K562 (cell line): ENCODE measurements at regions not wholly inside any gene's neighbourhood (a gene's known extent, or its start where the extent isn't known, plus 50 kb on each side); places are given as distances from the start of the nearest gene placed in this dataset.

ENCODE experiments used
- ATAC-seq: fragments of 200-7000 bp; cut with Tn5 transposase; 3 replicates; pipeline ENCODE4 v1.9.1; 2020; ENCODE audit warnings: moderate library complexity
- BruUV-seq: library from RNA; stranded (reverse); fragments of 400-500 nt; replicated peaks from 2 replicates; lab custom pipeline; 2021; lab: Mats Ljungman, UMichigan
- CTCF ChIA-PET: fragments of 300-600 bp; formaldehyde crosslinking; extraction: SDS; loops from one replicate; lab custom pipeline; 2021; ENCODE audit warnings: low intra/inter-chr PET ratio; lab: Yijun Ruan, JAX
- POLR2A ChIA-PET: fragments of 300-600, 350-650 bp; sonication (Branson Sonifier 250); formaldehyde crosslinking; extraction: SDS; loops from one replicate; lab custom pipeline; 2021; ENCODE audit warnings: antibody characterized with exemption, inconsistent platforms; lab: Yijun Ruan, JAX
- DNase-seq, 4 experiments: peaks; one replicate each; pipeline versions ENCODE4 v3.0.0 to v3.0.0-alpha.2; 2011 to 2018; ENCODE audit warnings: low spot score in 3 of 4, mixed read lengths in 3 of 4; ENCODE audit errors: extremely low read depth in 1 of 4
- FAIRE-seq: peaks from 2 replicates; lab custom pipeline; 2011; peaks lifted over from hg19 to GRCh38; lab: Jason Lieb, UNC
- H2AFZ ChIP-seq: 2 replicates; pipeline ENCODE4 v1.6.0; 2011; ENCODE audit warnings: low read depth, low read length, control low read depth, inconsistent platforms
- H3K27ac ChIP-seq: fragments of 200-600 bp; 3 replicates; pipeline ENCODE4 v1.8.0; 2011; ENCODE audit warnings: low read depth, mild to moderate bottlenecking, control low read depth, inconsistent platforms, low read length, moderate library complexity, mixed read lengths; ENCODE audit errors: extremely low read depth
- H3K27me3 ChIP-seq, 2 experiments: fragments of 300-600 bp in 1 of 2; 2 replicates in 1 of 2; 3 replicates in 1 of 2; pipeline versions ENCODE4 v1.6.0 to v1.8.0; 2011; ENCODE audit warnings: inconsistent platforms in 2 of 2, low read length in 2 of 2, mild to moderate bottlenecking in 1 of 2, mixed read lengths in 1 of 2, moderate library complexity in 1 of 2; ENCODE audit not compliant: control insufficient read depth in 2 of 2, insufficient read depth in 2 of 2
- H3K36me3 ChIP-seq: fragments of 300-600 bp; 3 replicates; pipeline ENCODE4 v1.8.0; 2011; ENCODE audit warnings: mild to moderate bottlenecking, low read length, inconsistent platforms; ENCODE audit not compliant: control insufficient read depth, insufficient read depth
- H3K4me1 ChIP-seq, 2 experiments: fragments of 200-600 bp in 1 of 2; replicated peaks in 1 of 2; 2 replicates in 1 of 2; 3 replicates in 1 of 2; pipeline versions ENCODE4 v1.5.1 to v1.8.0; 2011; ENCODE audit warnings: inconsistent platforms in 2 of 2, low read length in 2 of 2, mild to moderate bottlenecking in 1 of 2, mixed read lengths in 1 of 2, moderate library complexity in 1 of 2; ENCODE audit not compliant: control insufficient read depth in 2 of 2, insufficient read depth in 2 of 2
- H3K4me2 ChIP-seq: 2 replicates; pipeline ENCODE4 v1.6.1; 2011; ENCODE audit warnings: low read length, control low read depth, inconsistent platforms, mixed read lengths; ENCODE audit not compliant: insufficient read depth
- H3K4me3 ChIP-seq: fragments of 200-600 bp; sonication (generic), shearing (Covaris generic); 2 replicates; pipeline ENCODE4 v1.5.1; 2016; ENCODE audit warnings: control low read depth, inconsistent platforms
- H3K79me2 ChIP-seq: fragments of 200-600 bp; 3 replicates; pipeline ENCODE4 v1.8.0; 2011; ENCODE audit warnings: low read length, inconsistent platforms; ENCODE audit not compliant: control insufficient read depth, insufficient read depth
- H3K9ac ChIP-seq, 2 experiments: 2 replicates each; pipeline versions ENCODE4 v1.6.0 to v1.6.1; 2011; ENCODE audit warnings: low read depth in 2 of 2, low read length in 2 of 2, control low read depth in 1 of 2, inconsistent platforms in 1 of 2, mild to moderate bottlenecking in 1 of 2, mixed read lengths in 1 of 2; ENCODE audit not compliant: insufficient read depth in 1 of 2
- H3K9me1 ChIP-seq: one replicate; pipeline ENCODE4 v1.6.0; 2011; ENCODE audit warnings: inconsistent platforms, mild to moderate bottlenecking, low read length, moderate library complexity; ENCODE audit not compliant: control insufficient read depth, insufficient read depth
- H3K9me3 ChIP-seq: replicated peaks from 2 replicates; pipeline ENCODE4 v1.5.1; 2011; ENCODE audit warnings: low read depth, low read length, inconsistent platforms; ENCODE audit not compliant: control insufficient read depth, insufficient read depth
- H4K20me1 ChIP-seq: replicated peaks from 2 replicates; pipeline ENCODE4 v1.6.1; 2011; ENCODE audit warnings: low read length, inconsistent platforms, mixed read lengths; ENCODE audit not compliant: control insufficient read depth, insufficient read depth
- KDM2B ChIP-seq: fragments of 250-450 bp; sonication (Bioruptor Pico); IDR thresholded peaks from 2 replicates; pipeline ENCODE4 v1.8.0; 2021; ENCODE audit warnings: mild to moderate bottlenecking, moderate library complexity
- PPARD ChIP-seq: fragments of 250-450 bp; sonication (Bioruptor Pico); IDR thresholded peaks from 2 replicates; pipeline ENCODE4 v1.8.0; 2022; ENCODE audit warnings: inconsistent platforms, mild to moderate bottlenecking, moderate library complexity
- RAD51 ChIP-seq: fragments of 450-650 bp; IDR thresholded peaks from 2 replicates; pipeline ENCODE4 v1.7.1; 2016; ENCODE audit warnings: low read depth, mild to moderate bottlenecking, borderline replicate concordance
- TCF15 ChIP-seq: fragments of 250-450 bp; sonication (Bioruptor Pico); IDR thresholded peaks from 2 replicates; pipeline ENCODE4 v1.8.0; 2022; ENCODE audit warnings: moderate library complexity, mild to moderate bottlenecking, inconsistent platforms
- ZNF316 ChIP-seq: fragments of 450-650 bp; IDR thresholded peaks from 2 replicates; pipeline ENCODE4 v1.6.1; 2016
- WGBS: fragments of 100-300 bp; shearing (Covaris generic); methylation state at CpG from one replicate; pipeline ENCODE4 v1.1.6; 2016; ENCODE audit warnings: low coverage, mixed read lengths; ENCODE audit not compliant: insufficient coverage; ENCODE audit errors: missing lambda C conversion rate; 5-methylcytosine and 5-hydroxymethylcytosine counted together
- in situ Hi-C: fragments of 300-500 bp; cut with MboI; formaldehyde crosslinking; loops from 4 replicates; pipeline ENCODE4 v1.15.0; 2018; ENCODE audit warnings: inconsistent platforms, mixed read lengths
- intact Hi-C: fragments of 100-400 bp; cut with micrococcal nuclease; formaldehyde crosslinking; loops from 2 replicates; pipeline ENCODE4 v1.14.2; 2022

GRCh38 chr5:26060212-26060611, 978.2 kb downstream of the CDH9 start:
- no peaks in the 10 kb centered on the region for H3K9me1 ChIP-seq
- DNase-seq = no peak
- no peak for ATAC-seq
- intact Hi-C loops = no loop called here
- ChIA-PET CTCF (no interaction called here), POLR2A (no interaction called here)
- H2AFZ ChIP-seq = no peak overlapping the region
- H3K27me3 ChIP-seq = no peaks in the 10 kb centered on the region
- no peaks in the 10 kb centered on the region for H3K79me2 ChIP-seq
- H3K4me2 ChIP-seq = no peak overlapping the region
- H3K36me3 ChIP-seq = no peaks in the 10 kb centered on the region
- FAIRE-seq = no peak
- in situ Hi-C loops = no loop called here
- TF ChIP-seq ZNF316 (peak; percentile 60), KDM2B (no peak), TCF15 (CRISPR knock-in tag) (no peak)
- H3K27ac ChIP-seq = no peak overlapping the region
- no peaks in the 10 kb centered on the region; the same call in 1 of the 2 replicates for H3K9me3 ChIP-seq
- no peaks in the 10 kb centered on the region for H4K20me1 ChIP-seq
- no peak overlapping the region for H3K4me3 ChIP-seq
- 5% methylated on average over 1 of the region's 1 CpG for WGBS
- H3K4me1 ChIP-seq = no peaks in the 10 kb centered on the region
- no peak overlapping the region for H3K9ac ChIP-seq
- no TSS peak for BruUV-seq

GRCh38 chr5:26054594-26054993, 983.8 kb downstream of the CDH9 start:
- Histone ChIP-seq H3K36me3 (no peaks in the 10 kb centered on the region), H4K20me1 (no peaks in the 10 kb centered on the region), H3K4me3 (no peak overlapping the region), H3K4me2 (no peak overlapping the region), H3K27me3 (no peaks in the 10 kb centered on the region), H3K9ac (no peak overlapping the region), H2AFZ (no peak overlapping the region), H3K9me1 (no peaks in the 10 kb centered on the region), H3K27ac (no peak overlapping the region), H3K9me3 (no peaks in the 10 kb centered on the region; the same call in none of the 2 replicates), H3K79me2 (no peaks in the 10 kb centered on the region), H3K4me1 (no peaks in the 10 kb centered on the region)
- intact Hi-C loops = no loop called here
- in situ Hi-C loops = no loop called here
- no TSS peak for BruUV-seq
- FAIRE-seq (no peak), ATAC-seq (no peak), DNase-seq (no peak)
- CTCF ChIA-PET = no interaction called here
- 10% methylated on average over 1 of the region's 1 CpG for WGBS
- no peak for TF ChIP-seq RAD51
- TF ChIP-seq PPARD (CRISPR knock-in tag) = no peak
- POLR2A ChIA-PET = no interaction called here
